NCI-H2107 (cell line): ENCODE measurements at regions not wholly inside any gene's neighbourhood (a gene's known extent, or its start where the extent isn't known, plus 50 kb on each side); places are given as distances from the start of the nearest gene placed in this dataset.

Experiments used
- DNase-seq: peaks from one replicate; lab custom pipeline; 2025; lab: John Stamatoyannopoulos, UW

DNA sequence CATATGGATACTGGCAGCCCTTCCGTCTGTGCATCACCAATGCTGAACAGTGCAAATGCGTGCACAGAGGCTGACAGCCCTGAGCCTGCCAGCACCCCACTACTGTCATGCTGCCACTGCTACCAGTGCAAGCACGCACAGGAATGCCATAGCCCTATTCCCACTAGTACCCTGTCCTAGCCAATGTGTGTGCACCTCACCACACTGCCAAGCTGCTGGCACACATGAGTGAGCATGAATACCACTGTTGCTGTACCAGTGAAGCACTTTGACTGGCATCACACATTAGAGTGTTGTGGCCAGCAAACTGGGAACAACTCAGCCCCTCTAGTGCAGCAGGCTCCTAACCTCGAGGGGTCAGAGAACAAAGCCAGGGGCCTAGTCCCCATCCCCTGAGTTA is 102.9 kb upstream of the PCDH10 start:
- no peak for DNase-seq

DNA sequence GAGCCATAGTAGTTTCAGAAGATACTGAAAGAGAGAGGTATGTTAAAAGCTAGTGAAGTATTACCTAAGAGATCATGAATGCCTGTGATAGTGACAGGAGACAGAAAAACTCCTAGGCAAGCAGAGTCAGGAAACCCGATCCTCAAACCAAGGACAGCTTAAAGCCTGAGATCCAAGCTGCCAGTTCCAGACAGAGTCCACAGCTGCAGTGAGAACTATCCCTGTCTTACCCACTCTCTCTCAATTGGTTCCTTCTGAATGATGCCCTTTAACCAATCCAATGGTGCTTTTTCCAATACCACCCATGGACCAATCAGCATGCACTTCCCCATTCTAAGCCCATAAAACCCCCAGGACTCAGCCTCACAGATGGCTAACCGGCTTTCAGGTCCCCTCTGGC is 90.4 kb upstream of the PCDH10 start:
- no peak for DNase-seq

DNA sequence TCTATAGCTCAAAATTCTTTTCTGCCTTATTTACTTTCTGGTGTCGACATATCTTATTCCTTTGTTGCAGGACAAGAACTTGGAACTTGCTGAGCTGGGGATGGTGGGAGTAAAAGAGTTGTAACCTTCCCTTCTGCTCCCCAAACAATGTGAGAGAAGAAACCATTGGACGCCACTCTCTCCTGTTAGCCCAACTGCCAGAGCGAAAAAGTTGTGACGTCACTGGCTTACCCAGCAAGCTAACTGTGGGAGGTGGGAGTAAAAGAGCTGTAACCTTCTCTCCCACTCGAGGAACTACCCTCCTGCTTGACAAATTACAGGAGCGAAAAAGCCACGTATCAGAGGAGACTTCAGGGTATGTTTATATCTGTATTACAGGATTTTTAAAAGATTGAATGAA is 90.0 kb upstream of the PCDH10 start:
- no peak for DNase-seq

- no peak for DNase-seq
Measured at GRCh38 chr4:133062851-133063250, 86.2 kb upstream of the PCDH10 start.

GRCh38 chr4:133068083-133068482 is 81.0 kb upstream of the PCDH10 start:
- no peak for DNase-seq

- no peak for DNase-seq
Measured at GRCh38 chr4:133081246-133081645, 67.8 kb upstream of the PCDH10 start.

- no peak for DNase-seq
Measured at GRCh38 chr4:133084421-133084820, 64.7 kb upstream of the PCDH10 start.

DNA sequence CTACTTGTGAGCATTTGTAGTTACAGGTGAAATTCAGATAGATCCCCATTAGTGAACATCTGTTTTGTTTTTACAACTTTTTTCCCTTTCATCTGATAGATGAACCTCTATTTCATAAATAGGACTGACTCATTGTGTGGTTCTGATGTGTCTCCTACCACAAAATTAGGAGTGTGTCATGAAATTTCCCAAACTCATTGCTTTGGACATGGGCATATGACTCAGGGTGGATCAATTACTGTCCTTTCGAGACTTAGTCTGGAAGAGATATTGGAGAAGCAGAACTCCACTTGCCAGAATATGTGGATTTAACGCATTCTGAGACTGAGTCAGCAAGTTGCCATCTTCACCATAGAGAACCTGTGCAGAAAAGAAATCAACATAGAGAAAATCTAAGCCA is 53.5 kb upstream of the PCDH10 start:
- no peak for DNase-seq

DNA sequence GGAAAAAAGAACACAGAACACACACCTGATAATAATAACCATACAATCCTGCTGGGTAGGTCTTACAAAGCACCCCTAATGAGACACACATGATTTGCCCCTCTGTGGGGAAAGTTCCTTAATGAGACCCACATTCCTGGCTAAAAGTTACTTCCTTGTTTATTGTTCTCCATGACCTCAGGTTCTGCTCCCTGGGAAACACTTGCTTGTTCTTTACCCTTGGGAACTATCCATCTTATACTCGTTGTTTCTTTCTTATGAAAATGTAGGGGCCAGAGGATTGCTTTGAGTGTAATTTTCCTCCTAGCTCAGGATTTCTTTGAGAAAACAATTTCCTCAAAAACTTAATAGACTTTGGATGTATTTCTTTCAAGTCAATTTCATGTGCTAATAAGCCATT is 52.1 kb upstream of the PCDH10 start:
- no peak for DNase-seq
